Activated CD8-positive, alpha-beta memory T cell treated with anti-CD3 and anti-CD28 coated beads for 48 hours (primary cell): ENCODE measurements at regions not wholly inside any gene's neighbourhood (a gene's known extent, or its start where the extent isn't known, plus 50 kb on each side); places are given as distances from the start of the nearest gene placed in this dataset.
"Not testable (repeated sequence)": the region's sequence is repeated elsewhere in the genome, so short reads cannot be mapped to it uniquely, and the experiment has no call there.

Experiments used
- DNase-seq, 3 experiments: peaks; one replicate each; pipeline ENCODE4 v3.0.0-alpha.2; 2020; ENCODE audit warnings: low read depth in 2 of 3, low spot score in 2 of 3

GRCh38 chr3:104297617-104298016 is 1069.1 kb upstream of the ALCAM start:
- no peak for DNase-seq

DNA sequence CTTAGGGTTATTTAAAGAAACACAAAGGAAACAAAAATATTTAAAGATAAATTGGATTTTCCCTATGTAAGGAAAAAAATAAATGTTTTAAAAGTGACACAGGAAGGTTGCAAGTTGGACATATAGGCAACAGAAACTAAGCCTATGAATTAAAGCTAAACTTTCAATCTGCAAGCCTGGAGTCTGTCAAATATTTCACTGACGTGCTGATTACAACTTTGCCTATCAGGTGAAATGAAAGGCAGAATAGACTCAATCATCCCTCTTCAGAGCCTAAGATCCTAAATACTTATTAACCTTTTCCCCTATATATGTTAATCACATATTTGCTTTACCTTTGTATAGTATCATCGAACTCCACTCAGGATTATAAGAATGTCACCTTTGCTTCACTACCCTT is 1068.0 kb upstream of the ALCAM start:
- DNase-seq: no peak

DNA sequence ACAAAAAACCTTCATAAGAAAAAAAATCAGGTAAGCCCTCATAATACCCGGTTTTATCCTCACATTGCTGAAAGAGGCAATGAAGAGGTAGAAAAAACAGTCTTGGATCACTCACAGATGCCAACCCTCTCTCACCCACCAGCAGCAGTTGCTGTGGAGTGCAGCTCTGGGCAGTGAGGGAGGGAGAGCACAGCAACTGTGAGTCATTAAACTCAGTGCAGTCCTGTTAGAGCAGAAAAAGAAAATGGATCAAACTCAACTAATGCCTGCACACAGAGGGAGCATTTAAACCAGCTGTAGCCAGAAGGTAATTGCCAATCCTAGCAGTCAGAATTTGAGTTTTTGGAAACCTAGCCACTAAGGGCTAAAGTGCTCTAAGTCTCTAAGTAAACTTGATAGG is 1050.6 kb upstream of the ALCAM start:
- DNase-seq: no peak

DNA sequence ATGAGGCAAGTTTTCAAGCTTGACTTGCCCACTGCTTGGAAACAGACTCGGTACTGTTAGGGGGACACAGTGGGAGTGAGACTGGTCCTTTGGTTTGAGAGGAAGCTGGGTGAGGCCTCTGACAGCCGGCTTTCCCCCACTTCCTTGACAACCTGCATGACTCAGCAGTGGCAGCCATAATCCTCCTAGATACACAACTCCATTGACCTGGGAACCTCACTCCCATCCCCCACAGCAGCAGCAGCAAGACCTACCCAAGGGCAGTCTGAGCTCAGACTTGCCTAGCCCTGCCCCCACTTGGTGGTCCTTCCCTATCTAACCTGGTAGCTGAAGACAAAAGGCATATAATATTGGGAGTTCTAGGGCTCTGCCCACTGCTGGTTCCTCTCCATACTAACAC is 1043.5 kb upstream of the ALCAM start:
- DNase-seq: no peak

DNA sequence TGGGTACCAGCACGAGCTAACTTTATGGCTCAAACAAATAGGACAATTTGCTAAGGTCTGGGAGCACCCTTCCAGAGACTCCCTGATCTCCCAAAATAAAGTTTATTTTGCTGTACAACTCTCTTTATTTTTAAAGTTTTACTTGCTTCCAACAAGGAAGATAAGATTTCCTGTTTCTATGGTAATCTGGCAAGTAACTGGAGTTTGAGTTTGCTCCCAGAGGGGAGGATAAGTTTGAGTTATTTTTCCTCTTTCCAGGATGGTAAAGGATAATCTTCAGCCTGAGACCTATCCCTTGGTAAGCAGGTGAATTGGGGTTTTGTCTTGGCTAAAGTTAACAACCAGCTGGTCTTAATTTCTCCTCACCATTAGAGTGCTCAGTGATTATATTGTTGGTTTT is 1019.4 kb upstream of the ALCAM start:
- no peak for DNase-seq

- no peak for DNase-seq
These were observed 1016.9 kb upstream of the ALCAM start for GRCh38 chr3:104349836-104350235.

GRCh38 chr3:104353951-104354350 is 1012.8 kb upstream of the ALCAM start:
- DNase-seq: no peak

DNA sequence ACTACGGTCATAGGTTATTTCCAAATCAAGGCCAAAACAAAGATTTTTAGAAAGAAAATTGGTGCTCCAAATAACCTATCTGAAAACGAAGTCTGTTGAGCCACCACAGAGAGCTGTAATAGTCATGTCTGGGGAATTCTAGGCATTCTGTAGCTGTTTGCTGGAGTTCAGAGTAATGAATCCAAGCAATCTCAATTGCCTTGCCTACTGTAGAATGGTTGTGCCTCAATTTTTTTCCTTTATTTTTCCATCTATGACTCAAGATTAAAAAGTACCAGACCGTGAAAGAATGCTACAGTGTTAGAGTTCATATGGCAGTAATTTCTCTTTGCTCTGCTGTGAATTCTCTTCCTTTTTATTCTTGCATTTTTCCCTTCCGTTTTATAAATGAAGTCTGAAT is 1007.2 kb upstream of the ALCAM start:
- no peak for DNase-seq

GRCh38 chr3:104360038-104360437 is 1006.7 kb upstream of the ALCAM start:
- DNase-seq: no peak

- DNase-seq: not testable (repeated sequence)
These were observed 1005.0 kb upstream of the ALCAM start for GRCh38 chr3:104361748-104362147.

- DNase-seq: no peak
These were observed 1004.4 kb upstream of the ALCAM start for GRCh38 chr3:104362319-104362718.

DNA sequence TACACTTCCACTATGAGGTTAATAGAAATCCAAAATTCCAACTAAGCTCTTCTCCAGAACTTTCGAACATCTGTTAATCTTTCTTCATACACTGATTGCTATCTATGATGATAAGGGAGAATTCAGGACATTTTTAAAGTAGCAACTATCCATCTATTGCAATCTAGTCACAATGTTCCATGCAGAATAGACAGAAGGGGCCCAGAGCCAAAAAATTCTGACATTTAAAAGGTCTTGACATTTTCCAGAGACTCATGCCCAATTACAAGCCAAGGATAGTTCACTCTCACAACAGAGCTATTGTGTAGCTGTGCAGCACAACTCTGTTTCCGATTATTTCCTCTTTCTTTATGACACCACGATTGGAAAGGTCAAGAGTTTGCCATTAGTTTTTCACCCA is 999.7 kb upstream of the ALCAM start:
- no peak for DNase-seq

DNA sequence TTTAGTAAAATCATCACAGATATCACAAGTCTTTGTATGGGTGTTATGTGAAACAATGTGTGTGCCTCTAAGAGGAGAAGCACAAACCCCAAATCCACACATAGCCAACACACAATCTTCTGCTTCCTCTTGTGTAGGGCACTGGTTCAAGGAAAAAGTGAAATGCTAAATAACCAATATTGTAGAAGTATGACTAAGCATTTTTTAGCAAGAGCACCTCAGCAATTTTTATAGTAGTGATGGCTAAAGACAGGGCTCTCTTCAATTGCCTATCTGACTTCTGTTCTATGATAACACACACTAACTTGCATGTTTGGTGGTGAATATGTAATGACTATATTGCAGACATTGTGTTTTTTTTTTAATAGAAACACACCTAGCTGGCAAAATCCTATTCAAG is 997.9 kb upstream of the ALCAM start:
- DNase-seq: no peak

GRCh38 chr3:104385421-104385820 is 981.3 kb upstream of the ALCAM start:
- no peak for DNase-seq

GRCh38 chr3:104388619-104389018 is 978.1 kb upstream of the ALCAM start:
- no peak for DNase-seq

GRCh38 chr3:104392327-104392726 is 974.4 kb upstream of the ALCAM start:
- DNase-seq: no peak

DNA sequence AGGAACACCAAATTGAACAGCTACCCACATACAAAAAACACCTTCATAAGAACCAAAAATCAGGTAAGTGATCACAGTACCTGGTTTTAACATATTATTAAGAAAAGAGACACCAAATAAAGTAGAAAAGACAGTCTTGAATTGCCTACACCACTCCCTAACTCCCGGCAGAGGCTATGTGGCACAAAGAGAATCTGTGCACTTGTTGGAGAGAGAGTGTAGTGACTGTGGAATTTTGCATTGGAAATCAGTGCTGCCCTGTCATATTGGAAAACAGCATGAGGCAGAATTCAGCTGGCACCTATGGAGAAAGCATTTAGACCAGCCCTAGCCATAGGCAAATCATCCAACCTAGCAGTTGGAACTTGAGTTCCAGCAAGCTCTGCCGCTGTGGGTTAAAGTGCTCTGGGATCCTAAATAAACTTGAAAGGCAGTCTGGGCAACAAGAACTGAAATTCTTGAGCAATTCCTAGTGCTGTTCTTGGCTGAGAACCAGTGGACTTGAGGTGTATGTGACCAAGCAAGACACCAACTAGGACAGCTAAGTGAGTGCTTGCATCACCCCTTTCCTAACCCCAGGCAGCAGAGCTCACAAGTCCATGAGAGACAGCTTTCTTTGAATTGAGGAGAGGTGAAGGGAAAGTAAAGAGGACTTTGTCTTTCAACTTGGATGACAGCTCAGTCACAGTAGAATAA is 969.6 kb upstream of the ALCAM start:
- DNase-seq: no peak

DNA sequence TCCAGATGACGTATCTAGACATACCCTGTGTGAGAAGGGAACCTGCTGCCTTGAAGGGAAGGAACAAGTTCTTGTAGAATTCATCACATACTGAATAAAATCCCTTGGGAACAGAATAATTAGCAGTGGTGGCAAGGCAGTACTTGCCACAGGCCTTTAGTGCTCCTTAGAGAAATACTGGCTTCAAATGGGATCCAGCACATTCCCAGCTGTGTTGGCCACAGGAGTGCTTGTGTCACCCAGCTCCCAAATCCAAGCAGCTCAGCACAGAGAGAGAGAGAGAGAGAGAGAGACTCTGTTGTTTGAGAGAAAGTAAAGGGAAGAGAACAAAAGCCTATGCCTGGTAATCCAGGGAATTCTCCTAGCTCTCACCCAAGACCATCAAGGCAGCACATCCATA is 969.0 kb upstream of the ALCAM start:
- no peak for DNase-seq

GRCh38 chr3:104402902-104403301 is 963.8 kb upstream of the ALCAM start:
- DNase-seq: no peak

- DNase-seq: no peak
These were observed 955.0 kb upstream of the ALCAM start for GRCh38 chr3:104411757-104412156.

GRCh38 chr3:104412608-104413580 is 953.8 kb upstream of the ALCAM start:
- DNase-seq: no peak

- DNase-seq: no peak
These were observed 938.3 kb upstream of the ALCAM start for GRCh38 chr3:104428337-104428925.
